Jurkat, Clone E6-1 (cell line): ENCODE measurements at regions not wholly inside any gene's neighbourhood (a gene's known extent, or its start where the extent isn't known, plus 50 kb on each side); places are given as distances from the start of the nearest gene placed in this dataset.
A peak's percentile ranks its signal among the peaks of the same experiment; 100 is the strongest.

Source experiments
- DNase-seq: peaks from one replicate; pipeline ENCODE4 v3.0.0-alpha.2; 2011; ENCODE audit warnings: low read depth, low spot score
- H3K4me3 ChIP-seq: 2 replicates; pipeline ENCODE4 v1.5.1; 2011; ENCODE audit warnings: mild to moderate bottlenecking, low read length, control low read depth, moderate library complexity

DNA sequence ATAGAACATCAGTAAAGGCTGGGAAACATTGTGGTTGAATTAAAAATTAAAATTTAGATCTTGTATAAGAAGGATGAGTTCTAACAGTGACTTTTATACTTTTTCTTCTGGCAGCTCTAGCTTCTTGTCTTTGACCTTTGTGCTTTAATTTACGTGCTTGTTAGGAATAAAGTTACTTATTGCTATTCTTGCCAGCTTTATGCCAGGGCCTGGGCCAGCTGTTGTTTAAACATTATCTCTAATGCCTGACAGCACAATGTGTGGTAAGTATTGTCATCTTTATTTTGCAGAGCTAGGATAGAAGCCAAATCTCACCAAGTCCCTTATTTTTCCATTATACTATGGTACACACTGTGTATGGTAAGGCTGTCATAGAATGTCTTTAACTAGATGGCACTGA, 766.7 kb upstream of the GOLIM4 start:
- H3K4me3 ChIP-seq: no peak overlapping the region
- DNase-seq: no peak

DNA sequence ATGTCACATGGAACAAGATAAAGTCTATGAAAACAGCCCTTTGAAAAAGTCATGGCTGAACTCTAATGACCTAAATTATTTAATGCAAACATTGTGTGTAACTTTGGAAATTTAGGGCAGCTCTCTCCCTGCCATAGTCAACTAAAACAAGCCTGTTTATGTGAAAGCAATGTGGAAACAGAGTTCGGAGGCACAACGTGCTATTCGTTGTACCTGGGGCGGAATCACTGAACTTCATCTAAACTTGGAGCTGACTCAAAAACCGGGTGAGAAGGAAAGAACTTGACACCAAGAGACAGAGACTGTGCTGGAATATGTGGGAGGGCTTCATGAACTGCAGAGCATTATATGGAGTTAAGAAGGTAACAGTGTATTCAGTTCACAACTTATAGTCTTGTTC, 764.9 kb upstream of the GOLIM4 start:
- no peak overlapping the region for H3K4me3 ChIP-seq
- no peak for DNase-seq

DNA sequence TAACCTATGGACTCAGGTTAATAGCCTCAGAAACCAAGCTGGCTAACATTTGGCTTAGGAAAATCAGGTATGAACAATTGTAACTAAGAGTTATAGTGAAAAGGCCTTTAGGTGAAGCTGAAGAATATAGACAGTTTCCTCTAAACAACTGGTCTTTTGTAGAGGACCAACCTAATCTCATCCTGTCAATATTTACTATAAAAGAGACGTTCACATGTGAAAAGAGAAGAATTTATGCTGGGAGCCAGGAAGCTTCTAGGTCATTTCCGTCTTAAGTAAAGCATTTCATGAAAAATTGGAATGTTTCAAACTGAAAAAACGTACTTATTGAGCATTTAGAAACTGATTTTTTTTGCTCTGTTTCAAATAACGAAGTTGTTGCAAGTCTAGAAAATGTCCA, 764.3 kb upstream of the GOLIM4 start:
- DNase-seq: no peak

DNA sequence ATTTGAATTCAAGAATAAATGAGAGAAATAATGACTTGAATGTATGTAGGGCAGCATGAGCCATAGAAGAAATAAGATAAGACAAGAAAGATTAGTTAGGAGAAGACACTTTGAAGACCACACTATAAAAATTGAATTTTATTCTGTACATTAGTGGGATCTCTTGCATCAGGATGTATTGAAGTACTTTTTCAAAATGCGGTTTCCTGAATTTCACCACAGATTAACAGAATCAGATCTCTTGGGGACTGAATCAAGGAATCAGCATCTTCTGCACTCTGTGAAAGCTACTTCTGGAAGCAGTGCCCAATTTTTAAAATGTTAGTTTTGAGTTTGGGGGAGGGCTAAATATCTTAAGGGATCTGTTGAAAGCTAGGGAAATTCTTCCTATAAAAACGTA, 763.9 kb upstream of the GOLIM4 start:
- no peak overlapping the region for H3K4me3 ChIP-seq
- peak; percentile 43 for DNase-seq

More for the DNA sequence above, 764.3 kb upstream of the GOLIM4 start:
- H3K4me3 ChIP-seq: no peak overlapping the region

DNA sequence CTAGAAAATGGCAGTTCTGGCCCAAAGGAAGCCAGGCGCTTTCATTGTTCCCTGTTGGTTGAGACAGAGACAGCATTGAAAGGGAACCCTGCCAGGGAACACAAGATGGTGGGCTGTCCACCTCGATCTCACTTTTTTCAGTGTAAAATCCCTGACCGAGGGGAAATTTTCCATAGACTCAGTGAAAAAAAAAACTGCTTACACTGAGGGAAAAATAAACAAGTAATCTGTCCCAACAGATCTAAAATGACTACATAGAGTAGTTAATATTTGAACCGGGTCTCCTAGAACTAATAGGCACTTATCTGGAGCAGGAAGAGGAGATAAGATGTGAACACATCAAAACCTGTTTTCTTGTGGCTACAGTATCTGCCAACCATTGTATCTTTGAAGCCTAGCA, 763.4 kb upstream of the GOLIM4 start:
- peak; percentile 29 for DNase-seq
- H3K4me3 ChIP-seq: no peak overlapping the region

DNA sequence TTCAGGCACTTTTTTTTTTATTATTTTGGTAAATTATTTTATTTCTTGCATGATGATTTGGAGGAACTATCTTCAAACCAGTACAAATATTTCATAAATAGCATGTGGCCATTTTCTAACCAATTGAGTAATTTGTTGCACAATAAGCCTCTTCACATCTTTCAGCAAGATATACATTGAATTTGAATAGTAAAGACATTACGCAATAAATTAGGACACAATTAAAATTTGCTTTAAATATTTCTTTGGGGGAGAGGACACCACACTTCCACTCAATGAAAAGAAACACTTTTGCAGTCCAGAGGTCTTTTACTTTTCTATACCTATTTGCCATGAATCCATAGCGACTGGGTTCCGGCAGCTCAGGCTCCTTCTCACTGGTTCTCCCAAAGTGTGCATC, 762.6 kb upstream of the GOLIM4 start:
- no peak for DNase-seq
- H3K4me3 ChIP-seq: no peak overlapping the region

DNA sequence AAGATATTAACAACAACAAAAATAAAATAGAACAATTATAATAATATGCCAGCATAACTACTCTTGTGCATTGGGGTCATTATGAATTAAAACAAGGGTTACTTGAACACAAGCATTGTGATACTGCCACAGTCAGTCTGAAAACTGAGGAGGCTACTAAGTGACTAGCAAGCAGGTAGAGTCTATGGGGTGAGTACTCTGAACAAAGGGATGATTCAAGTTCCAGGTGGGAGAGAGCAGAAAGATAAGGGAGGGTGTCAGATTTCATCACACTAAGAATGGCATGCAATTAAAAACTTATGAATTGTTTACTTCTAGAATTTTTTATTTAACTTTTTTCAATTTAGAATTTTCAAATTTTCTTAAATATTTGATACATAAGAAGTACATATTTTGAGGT, 754.4 kb upstream of the GOLIM4 start:
- no peak overlapping the region for H3K4me3 ChIP-seq
- no peak for DNase-seq

DNA sequence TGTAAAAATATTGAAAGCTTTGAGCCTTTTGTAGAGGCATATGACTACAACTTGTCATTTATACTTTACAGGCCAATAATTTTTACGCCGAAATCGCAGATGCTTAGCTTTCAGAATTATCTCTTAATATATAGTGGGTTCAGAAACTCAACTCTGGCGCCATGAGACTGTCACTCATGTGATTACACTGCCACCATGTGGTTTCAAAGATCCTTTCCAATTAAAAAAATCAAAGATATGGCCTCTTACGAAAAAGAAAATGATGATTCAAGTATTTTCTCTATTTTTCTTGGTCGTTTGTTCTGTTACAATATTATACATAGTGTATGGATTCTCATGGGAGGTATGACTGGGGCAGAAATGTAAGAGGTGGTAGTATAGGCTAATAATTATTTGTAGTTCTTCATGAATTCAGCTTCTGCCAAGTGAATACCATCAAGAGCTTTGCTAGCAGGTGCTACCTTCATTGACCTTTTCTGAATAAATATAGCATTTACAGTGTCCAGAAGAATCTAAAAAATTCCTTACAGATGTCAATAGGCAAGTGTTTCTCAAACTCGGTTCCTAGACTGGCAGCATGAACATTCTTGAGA, 751.7 kb upstream of the GOLIM4 start:
- no peak overlapping the region for H3K4me3 ChIP-seq
- peak; percentile 26 for DNase-seq

DNA sequence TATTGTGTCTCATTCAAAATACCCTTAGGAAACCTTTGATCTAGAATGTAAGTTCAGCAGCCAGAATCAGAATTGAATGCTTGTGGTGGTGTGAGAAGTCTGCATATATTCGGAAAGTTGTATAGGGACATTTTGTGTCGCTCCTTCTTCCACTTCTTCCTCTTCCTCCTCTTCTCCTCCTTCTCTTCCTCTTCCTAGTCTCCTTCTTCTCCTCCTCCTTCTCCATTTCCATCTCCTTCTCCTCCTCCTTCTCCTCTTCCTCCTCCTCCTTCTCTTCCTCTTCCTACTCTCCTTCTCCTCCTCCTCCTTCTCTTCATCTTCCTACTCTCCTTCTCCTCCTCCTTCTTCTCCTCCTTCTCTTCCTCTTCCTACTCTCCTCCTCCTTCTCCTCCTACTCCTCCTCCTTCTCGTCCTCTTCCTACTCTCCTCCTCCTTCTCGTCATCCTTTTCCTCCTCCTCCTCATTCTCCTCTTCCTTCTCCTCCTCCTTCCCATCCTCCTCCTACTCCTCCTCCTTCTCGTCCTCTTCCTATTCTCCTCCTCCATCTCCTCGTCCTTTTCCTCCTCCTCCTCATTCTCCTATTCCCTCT, 749.3 kb upstream of the GOLIM4 start:
- DNase-seq: no peak
- no peak overlapping the region for H3K4me3 ChIP-seq

DNA sequence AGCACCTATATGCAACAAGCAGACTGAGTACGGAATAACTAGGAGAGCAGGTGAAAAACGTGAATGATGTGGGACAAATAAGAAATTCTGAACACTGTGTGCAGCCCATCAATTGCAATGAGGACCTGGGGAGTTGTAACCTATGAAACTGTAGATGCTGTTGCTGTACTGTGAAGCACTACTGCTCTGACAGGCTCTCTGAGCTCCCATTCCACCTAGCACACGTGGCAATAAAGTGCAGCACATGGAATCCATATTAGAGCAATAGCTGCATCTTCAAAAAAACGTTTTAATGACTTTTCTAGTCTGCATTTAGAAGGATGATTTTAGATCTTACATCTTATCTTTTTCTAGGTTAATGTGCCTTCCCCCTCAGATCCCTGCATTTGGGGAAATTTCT, 748.7 kb upstream of the GOLIM4 start:
- no peak overlapping the region for H3K4me3 ChIP-seq
- no peak for DNase-seq

DNA sequence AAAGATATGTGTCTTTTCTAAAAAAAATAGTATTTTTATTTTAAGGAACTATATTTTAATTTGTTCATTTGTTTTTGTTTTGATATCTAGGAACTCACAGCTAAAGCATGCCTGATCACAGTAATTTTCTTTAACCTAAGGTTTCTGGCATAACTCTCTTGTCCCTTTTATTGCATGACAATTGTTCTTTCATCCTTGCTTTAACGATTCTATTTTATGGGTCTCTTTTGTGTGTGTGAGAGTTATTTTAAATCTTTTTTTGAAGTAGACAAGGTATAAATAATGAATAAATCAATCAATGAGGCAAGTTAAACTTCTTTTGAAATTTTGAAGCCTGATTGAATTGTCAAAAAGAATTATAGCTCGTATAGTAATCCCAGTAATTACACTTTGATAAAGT, 747.8 kb upstream of the GOLIM4 start:
- no peak for DNase-seq
- no peak overlapping the region for H3K4me3 ChIP-seq

DNA sequence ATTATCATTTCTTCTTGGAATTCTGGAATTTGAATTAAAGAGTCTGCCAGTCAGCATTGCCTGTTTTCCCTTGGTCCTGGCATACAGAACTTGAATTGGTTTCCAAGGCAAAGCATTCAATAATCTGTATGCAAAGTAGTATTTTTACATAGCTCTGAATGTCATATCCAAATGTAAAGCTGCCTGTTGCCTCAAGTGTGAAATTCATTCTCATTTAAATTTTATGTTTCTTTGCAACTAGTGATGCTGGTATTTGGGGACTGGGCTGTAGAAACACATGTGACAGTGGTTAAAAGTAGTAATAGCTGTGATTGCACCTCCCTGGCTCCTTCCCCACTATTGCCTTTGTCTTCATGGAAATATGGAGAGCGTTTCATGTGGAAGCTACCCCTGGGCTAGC, 743.9 kb upstream of the GOLIM4 start:
- DNase-seq: no peak
- H3K4me3 ChIP-seq: no peak overlapping the region

DNA sequence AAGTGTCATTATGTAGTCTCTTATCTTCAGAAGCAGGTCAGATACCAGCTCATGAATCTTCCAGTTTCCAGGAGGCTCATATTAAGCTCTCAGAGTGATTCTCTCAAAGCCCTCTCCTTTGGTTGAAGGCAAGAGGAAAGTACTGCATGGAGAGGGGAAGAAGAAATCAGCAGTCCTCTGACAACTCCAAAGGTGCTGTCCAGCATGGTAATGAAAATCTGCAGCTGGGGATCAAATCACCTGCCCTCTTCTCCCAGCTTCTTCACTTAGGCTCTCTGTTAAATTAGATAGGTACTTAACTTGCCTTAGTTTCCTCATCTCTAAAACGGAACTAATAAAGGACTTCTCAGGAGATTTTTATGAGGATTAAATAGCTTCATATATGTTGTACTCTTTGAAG, 738.8 kb upstream of the GOLIM4 start:
- DNase-seq: no peak
- no peak overlapping the region for H3K4me3 ChIP-seq

DNA sequence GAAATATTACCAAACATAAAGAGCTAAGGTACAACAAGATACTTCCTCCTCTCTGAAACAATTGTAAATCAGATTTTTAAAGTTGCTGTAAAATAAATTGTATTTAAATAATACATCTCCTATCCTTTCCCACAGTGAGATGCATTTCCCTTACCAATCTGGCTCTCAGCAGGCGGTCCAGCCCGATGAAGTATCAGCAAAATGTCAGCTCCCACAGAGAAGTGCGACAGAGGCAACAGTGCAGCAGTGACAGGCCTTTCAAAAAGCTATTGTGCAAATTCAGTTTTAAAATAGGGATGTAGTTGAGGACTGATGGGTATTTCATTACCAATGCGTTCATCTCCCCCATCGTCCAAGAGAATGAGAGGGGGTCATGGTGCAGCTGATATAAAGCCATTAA, 733.2 kb upstream of the GOLIM4 start:
- no peak overlapping the region for H3K4me3 ChIP-seq
- no peak for DNase-seq

DNA sequence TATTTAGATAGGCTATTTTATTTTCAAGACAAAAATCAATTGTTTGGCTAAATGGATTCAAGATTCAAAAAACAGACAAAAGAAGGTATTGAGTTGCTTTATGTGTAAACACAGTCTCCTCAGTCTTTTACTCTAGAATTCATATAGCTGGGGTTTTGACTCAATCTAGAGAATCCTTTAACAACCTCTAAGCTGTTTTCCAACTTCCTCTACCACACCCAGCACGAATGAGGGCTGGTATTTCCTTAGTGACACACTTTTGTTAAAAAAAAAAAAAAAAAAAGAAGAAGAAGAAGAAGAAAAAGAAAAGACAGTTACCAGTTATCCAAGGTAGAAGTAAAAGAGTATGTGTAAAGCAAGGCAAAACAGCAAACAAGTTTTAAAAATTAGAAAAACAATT, 732.8 kb upstream of the GOLIM4 start:
- DNase-seq: no peak
- no peak overlapping the region for H3K4me3 ChIP-seq

DNA sequence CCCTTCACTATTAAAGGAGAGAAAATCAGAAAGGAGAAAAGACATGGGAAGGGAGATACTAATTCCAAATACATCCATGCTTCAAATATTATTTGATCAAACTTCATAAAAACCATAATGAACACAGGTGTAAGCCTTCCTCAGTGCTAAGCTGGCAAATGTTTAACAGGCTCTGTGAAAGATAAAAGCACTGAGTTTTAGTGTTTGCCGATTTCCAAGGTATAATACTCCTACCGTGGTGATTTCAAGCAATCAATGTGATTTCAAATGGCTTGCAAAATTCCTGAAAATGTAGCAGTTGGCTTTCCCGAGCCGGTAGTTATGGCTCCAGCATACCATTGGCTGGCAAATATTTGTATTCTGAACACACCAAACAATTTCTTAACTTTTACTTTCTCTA, 732.3 kb upstream of the GOLIM4 start:
- no peak for DNase-seq
- no peak overlapping the region for H3K4me3 ChIP-seq

DNA sequence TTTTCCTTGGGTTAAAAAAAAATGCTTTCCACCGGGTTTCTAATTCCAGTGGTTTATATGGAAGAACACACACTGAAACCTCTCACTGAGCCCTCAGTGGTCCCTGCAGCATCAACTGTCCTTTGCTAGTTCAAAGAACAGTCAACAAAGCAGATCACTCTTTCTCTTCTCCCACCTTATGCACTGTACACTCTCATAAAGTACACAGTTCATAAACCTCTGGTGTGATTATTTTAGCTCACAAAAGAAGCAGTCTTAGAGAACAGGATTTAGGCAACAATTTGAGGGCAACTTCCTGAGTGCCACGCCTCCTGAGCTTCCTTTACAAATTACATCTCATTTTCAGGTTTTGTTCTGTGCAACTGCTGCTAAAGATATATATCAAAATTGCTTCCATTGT, 728.4 kb upstream of the GOLIM4 start:
- H3K4me3 ChIP-seq: no peak overlapping the region

DNA sequence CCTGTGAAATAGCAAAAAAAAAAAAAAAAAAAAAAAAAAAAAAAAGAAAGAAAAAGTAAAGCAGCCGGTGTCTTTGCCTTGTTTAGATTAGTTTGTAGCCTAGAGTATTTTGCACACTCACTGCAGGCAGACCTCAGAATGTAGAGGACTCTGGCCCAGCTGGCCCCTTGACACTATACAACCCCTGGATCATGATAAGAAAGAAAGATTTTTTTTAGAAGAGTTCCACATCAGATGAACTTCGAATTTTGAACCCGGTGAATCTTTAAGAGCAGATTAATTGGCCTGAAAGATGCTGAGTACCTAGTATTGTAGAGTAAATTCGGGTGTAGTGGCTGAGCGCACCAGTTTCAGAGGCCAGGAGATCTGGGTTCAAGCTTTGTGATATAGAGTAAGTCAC, 727.7 kb upstream of the GOLIM4 start:
- no peak overlapping the region for H3K4me3 ChIP-seq
- no peak for DNase-seq

More for the DNA sequence above, 728.4 kb upstream of the GOLIM4 start:
- no peak for DNase-seq

DNA sequence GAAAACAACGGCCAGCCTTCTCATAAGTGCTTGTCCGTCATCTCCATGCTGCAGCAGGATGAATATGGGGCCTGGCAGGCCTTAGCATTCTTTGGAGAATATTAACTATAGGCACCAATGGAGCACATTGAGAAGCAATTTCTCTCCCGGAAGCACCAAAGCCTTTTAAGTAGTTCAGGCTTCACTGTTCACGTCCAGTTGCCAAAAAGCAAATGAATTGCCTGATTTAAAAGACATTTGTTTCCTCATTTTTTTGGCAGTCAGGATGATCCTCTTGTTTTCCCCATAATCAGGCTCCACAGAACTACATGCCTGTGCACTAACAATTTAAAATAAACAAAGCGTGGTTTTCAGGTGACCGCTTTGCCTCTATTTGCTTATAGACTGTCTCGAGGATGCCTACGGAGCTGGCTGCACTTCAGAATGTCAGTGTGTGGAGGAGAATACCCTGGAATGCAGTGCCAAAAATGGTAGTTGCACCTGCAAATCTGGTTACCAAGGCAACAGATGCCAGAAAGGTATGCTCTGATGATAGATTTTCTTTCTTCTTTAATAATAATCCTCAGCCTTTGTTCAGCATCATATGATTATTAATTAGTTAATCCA, 725.2 kb upstream of the GOLIM4 start:
- DNase-seq: no peak
- H3K4me3 ChIP-seq: no peak overlapping the region

DNA sequence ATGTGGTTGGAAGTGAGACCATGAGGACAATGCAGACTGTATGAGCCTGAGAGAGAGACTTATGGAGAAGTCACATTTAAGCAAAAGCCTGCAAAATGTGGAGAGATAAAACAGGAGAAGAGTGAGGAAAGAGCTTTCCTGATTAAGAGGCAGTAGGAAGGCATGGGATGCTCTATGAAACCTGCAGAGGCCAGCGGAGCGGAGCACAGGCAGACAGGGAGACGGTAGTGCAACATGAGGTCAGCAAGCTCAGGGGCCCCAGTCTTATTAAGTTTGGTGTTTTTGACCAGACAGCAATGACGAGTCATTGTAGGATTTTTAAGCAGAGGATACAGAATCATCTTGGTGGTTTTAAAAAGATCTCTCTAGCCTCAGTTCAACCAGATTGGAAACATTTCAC, 721.5 kb upstream of the GOLIM4 start:
- no peak for DNase-seq
- H3K4me3 ChIP-seq: no peak overlapping the region

DNA sequence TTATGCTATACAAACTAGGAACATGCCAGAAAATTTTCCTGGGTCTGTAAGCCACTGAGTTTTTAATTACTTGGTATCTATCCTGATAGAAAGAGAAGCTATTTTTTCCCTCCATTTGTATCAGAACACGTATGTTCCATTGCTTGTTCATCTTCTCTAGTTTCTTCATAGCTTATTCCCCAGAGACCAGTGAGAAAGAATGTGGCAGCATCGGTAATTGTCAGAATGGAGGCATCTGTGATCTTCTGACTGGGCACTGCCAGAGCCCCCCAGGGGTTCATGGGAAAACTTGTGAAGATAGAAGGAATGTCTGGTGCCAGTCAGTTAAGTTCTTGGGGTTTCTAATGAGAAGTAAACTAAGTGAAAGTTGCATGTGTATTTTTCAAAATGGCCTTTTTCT, 720.2 kb upstream of the GOLIM4 start:
- H3K4me3 ChIP-seq: no peak overlapping the region
- no peak for DNase-seq
